ENCODE measurements at regions not wholly inside any gene's neighbourhood (a gene's known extent, or its start where the extent isn't known, plus 50 kb on each side); places are given as distances from the start of the nearest gene placed in this dataset.

DNA sequence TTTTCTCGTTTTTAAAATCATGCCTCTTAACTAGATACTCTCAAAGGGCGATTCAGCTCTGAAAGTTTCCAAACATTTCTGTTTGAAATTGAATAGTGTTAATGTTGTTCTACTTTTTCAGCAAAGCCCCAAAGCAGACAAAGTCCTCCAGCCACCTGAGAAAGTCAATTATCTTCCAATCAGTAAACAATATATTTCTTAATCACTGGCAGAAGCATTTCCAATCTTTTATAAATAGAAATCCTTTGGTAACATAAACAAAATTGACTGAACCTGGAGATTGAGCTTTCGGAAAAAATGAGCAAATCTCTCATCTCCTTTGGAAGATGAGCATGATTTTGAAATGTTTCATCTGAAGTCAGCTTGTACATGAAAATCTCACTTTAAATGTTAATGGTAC, 84.4 kb upstream of the FIBIN start:
- H3K27ac ChIP-seq (ENCODE audit: control insufficient read depth, insufficient read depth, low read length) = no peak overlapping the region
- H3K4me3 ChIP-seq (ENCODE audit: control insufficient read depth in 2 of 3, extremely low read depth in 1 of 3, insufficient read depth in 2 of 3, low read depth in 1 of 3, low read length in 3 of 3) = no peak overlapping the region
- H3K27me3 ChIP-seq (ENCODE audit: control insufficient read depth, extremely low read depth, insufficient read depth, low read length) = no peaks in the 10 kb centered on the region
- H3K4me1 ChIP-seq (ENCODE audit: control insufficient read depth, extremely low read depth, insufficient read depth, low read length) = no peaks in the 10 kb centered on the region
- H4K20me1 ChIP-seq (ENCODE audit: control insufficient read depth, extremely low read depth, insufficient read depth, low read length) = no peaks in the 10 kb centered on the region
- DNase-seq (ENCODE audit: low read depth, low spot score) = no peak
- FAIRE-seq = no peak
- H3K36me3 ChIP-seq (ENCODE audit: control insufficient read depth in 2 of 2, extremely low read depth in 1 of 2, insufficient read depth in 2 of 2, low read length in 2 of 2) = no peaks in the 10 kb centered on the region
- no peak overlapping the region for H2AFZ ChIP-seq (ENCODE audit: control insufficient read depth, low read length)
- H3K9ac ChIP-seq (ENCODE audit: control insufficient read depth, extremely low read depth, insufficient read depth, low read length) = no peak overlapping the region
- no peak overlapping the region for H3K4me2 ChIP-seq (ENCODE audit: control insufficient read depth, extremely low read depth, insufficient read depth, low read depth, low read length)
- dilution Hi-C loops (cut with MboI; ENCODE audit: extremely low pct_ligation_motif_present, low sequenced_read_pairs) = no loop called here
- H3K9me3 ChIP-seq (ENCODE audit: control insufficient read depth, low read depth, low read length) = no peaks in the 10 kb centered on the region
- no peaks in the 10 kb centered on the region for H3K79me2 ChIP-seq (ENCODE audit: control insufficient read depth, insufficient read depth, low read length)
- no peaks in the 10 kb centered on the region for H3K9me1 ChIP-seq (ENCODE audit: control insufficient read depth, extremely low read depth, insufficient read depth, low read length)
- TF ChIP-seq, protein P1, sequence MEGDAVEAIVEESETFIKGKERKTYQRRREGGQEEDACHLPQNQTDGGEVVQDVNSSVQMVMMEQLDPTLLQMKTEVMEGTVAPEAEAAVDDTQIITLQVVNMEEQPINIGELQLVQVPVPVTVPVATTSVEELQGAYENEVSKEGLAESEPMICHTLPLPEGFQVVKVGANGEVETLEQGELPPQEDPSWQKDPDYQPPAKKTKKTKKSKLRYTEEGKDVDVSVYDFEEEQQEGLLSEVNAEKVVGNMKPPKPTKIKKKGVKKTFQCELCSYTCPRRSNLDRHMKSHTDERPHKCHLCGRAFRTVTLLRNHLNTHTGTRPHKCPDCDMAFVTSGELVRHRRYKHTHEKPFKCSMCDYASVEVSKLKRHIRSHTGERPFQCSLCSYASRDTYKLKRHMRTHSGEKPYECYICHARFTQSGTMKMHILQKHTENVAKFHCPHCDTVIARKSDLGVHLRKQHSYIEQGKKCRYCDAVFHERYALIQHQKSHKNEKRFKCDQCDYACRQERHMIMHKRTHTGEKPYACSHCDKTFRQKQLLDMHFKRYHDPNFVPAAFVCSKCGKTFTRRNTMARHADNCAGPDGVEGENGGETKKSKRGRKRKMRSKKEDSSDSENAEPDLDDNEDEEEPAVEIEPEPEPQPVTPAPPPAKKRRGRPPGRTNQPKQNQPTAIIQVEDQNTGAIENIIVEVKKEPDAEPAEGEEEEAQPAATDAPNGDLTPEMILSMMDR (optimal IDR thresholded peaks at IDR 0.05 in 1 of 3, IDR thresholded peaks at IDR 0.05 in 1 of 3, conservative IDR thresholded peaks at IDR 0.05 in 1 of 3; ENCODE audit: extremely low read depth in 1 of 3, insufficient read depth in 2 of 3, low read length in 3 of 3) = no peak
- no peak for TF ChIP-seq EZH2 (IDR thresholded peaks at IDR 0.05; ENCODE audit: low read length)

DNA sequence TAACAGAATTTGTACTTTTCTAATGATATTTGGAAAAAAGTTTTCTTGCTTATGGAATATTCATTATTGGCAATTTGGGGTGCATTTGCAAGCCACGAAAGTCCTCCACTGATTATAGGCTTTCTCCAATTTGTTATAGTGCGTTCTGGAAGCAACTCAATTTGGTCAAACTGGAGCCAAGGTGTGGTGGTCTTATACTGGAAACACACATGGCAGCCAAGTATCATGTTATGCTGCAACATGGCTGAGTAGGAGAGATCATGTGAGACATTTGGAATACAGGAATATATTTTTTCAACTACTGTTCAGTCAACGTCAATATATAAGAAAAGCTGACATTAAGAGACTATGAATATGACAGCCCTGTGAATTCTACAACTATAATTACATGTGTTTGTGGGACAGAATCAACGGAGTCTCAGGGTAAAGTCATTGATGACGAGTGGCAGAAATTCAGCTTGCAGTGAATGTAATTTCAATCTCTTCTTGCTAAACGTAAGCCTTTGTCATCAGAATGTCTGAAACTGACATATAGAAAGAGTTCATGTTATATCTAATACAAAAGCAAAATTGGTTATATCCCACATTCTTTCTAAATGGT, 83.8 kb upstream of the FIBIN start:
- Histone ChIP-seq H3K4me1 (ENCODE audit: control insufficient read depth, extremely low read depth, insufficient read depth, low read length) (no peaks in the 10 kb centered on the region), H3K9me1 (ENCODE audit: control insufficient read depth, extremely low read depth, insufficient read depth, low read length) (no peaks in the 10 kb centered on the region), H3K9ac (ENCODE audit: control insufficient read depth, extremely low read depth, insufficient read depth, low read length) (no peak overlapping the region), H3K79me2 (ENCODE audit: control insufficient read depth, insufficient read depth, low read length) (no peaks in the 10 kb centered on the region), H2AFZ (ENCODE audit: control insufficient read depth, low read length) (no peak overlapping the region), H3K4me2 (ENCODE audit: control insufficient read depth, extremely low read depth, insufficient read depth, low read depth, low read length) (no peak overlapping the region), H4K20me1 (ENCODE audit: control insufficient read depth, extremely low read depth, insufficient read depth, low read length) (no peaks in the 10 kb centered on the region), H3K9me3 (ENCODE audit: control insufficient read depth, low read depth, low read length) (no peaks in the 10 kb centered on the region), H3K36me3 (ENCODE audit: control insufficient read depth in 2 of 2, extremely low read depth in 1 of 2, insufficient read depth in 2 of 2, low read length in 2 of 2) (no peaks in the 10 kb centered on the region), H3K4me3 (ENCODE audit: control insufficient read depth in 2 of 3, extremely low read depth in 1 of 3, insufficient read depth in 2 of 3, low read depth in 1 of 3, low read length in 3 of 3) (no peak overlapping the region), H3K27me3 (ENCODE audit: control insufficient read depth, extremely low read depth, insufficient read depth, low read length) (no peaks in the 10 kb centered on the region), H3K27ac (ENCODE audit: control insufficient read depth, insufficient read depth, low read length) (no peak overlapping the region)
- dilution Hi-C loops (cut with MboI; ENCODE audit: extremely low pct_ligation_motif_present, low sequenced_read_pairs) = no loop called here
- DNase-seq (ENCODE audit: low read depth, low spot score) = no peak
- TF ChIP-seq EZH2 (IDR thresholded peaks at IDR 0.05; ENCODE audit: low read length) = no peak
- TF ChIP-seq, protein P1 (optimal IDR thresholded peaks at IDR 0.05 in 1 of 3, IDR thresholded peaks at IDR 0.05 in 1 of 3, conservative IDR thresholded peaks at IDR 0.05 in 1 of 3; ENCODE audit: extremely low read depth in 1 of 3, insufficient read depth in 2 of 3, low read length in 3 of 3) = no peak
- FAIRE-seq = no peak
